HG03457 (cell line): ENCODE measurements at regions not wholly inside any gene's neighbourhood (a gene's known extent, or its start where the extent isn't known, plus 50 kb on each side); places are given as distances from the start of the nearest gene placed in this dataset.

Experiments
- ATAC-seq: cut with Tn5 transposase; IDR thresholded peaks from one replicate; pipeline ENCODE4 v1.9.1; 2021; ENCODE audit warnings: moderate number of reproducible peaks; ENCODE audit not compliant: unreplicated experiment

- ATAC-seq = no peak
Observed at GRCh38 chr13:31895691-31896090, 135.9 kb upstream of the FRY start.

GRCh38 chr13:31896427-31896826 is 135.1 kb upstream of the FRY start:
- peak; percentile 47 for ATAC-seq

- no peak for ATAC-seq
Observed at GRCh38 chr13:31898378-31899071, 133.0 kb upstream of the FRY start.

GRCh38 chr13:31901985-31902384 is 129.6 kb upstream of the FRY start:
- no peak for ATAC-seq

GRCh38 chr13:31903111-31903815 is 128.3 kb upstream of the FRY start:
- ATAC-seq = no peak

GRCh38 chr13:31904941-31905824 is 126.4 kb upstream of the FRY start:
- no peak for ATAC-seq

GRCh38 chr13:31905961-31906360 is 125.6 kb upstream of the FRY start:
- ATAC-seq = no peak

GRCh38 chr13:31908696-31909411 is 122.7 kb upstream of the FRY start:
- no peak for ATAC-seq

- ATAC-seq = no peak
Observed at GRCh38 chr13:31909864-31910551, 121.6 kb upstream of the FRY start.

GRCh38 chr13:31910633-31911032 is 120.9 kb upstream of the FRY start:
- ATAC-seq = no peak

- no peak for ATAC-seq
Observed at GRCh38 chr13:31912647-31913401, 118.8 kb upstream of the FRY start.

GRCh38 chr13:31913459-31913858 is 118.1 kb upstream of the FRY start:
- ATAC-seq = no peak

GRCh38 chr13:31914843-31915242 is 116.7 kb upstream of the FRY start:
- no peak for ATAC-seq

GRCh38 chr13:31918707-31919106 is 112.9 kb upstream of the FRY start:
- no peak for ATAC-seq

GRCh38 chr13:31919241-31919640 is 112.3 kb upstream of the FRY start:
- no peak for ATAC-seq

GRCh38 chr13:31919971-31920726 is 111.4 kb upstream of the FRY start:
- ATAC-seq = no peak

- no peak for ATAC-seq
Observed at GRCh38 chr13:31920727-31921100, 110.9 kb upstream of the FRY start.

GRCh38 chr13:31922724-31923123 is 108.8 kb upstream of the FRY start:
- no peak for ATAC-seq

GRCh38 chr13:31923134-31923763 is 108.3 kb upstream of the FRY start:
- no peak for ATAC-seq
